B cell (primary cell): ENCODE measurements at regions not wholly inside any gene's neighbourhood (a gene's known extent, or its start where the extent isn't known, plus 50 kb on each side); places are given as distances from the start of the nearest gene placed in this dataset.
"Not testable (repeated sequence)": the region's sequence is repeated elsewhere in the genome, so short reads cannot be mapped to it uniquely, and the experiment has no call there.

ENCODE experiments used
- ATAC-seq: fragments of 200-7000 bp; cut with Tn5 transposase; one replicate; pipeline ENCODE4 v1.10.0; 2021; ENCODE audit warnings: low read depth, mild to moderate bottlenecking, moderate number of reproducible peaks, moderate library complexity
- CTCF ChIA-PET: fragments of 350-600 bp; sonication (Branson Sonifier 250); formaldehyde crosslinking; loops from one replicate; lab custom pipeline; 2021; ENCODE audit warnings: antibody characterized with exemption, inconsistent platforms; lab: Charles Lee
- POLR2A ChIA-PET: fragments of 350-600 bp; sonication (Branson Sonifier 250); formaldehyde crosslinking; loops from one replicate; lab custom pipeline; 2021; ENCODE audit warnings: antibody characterized with exemption; lab: Charles Lee
- DNase-seq: peaks from one replicate; pipeline ENCODE4 v3.0.0; 2013
- H2AFZ ChIP-seq: 2 replicates; pipeline ENCODE4 v1.6.1; 2012; ENCODE audit warnings: mild to moderate bottlenecking, low read depth, low read length; ENCODE audit not compliant: insufficient read depth, poor library complexity, severe bottlenecking
- H3K27ac ChIP-seq, 2 donors: 1 replicate in 1 of 2; 2 replicates in 1 of 2; pipeline ENCODE4 v1.5.1; 2012 to 2013; ENCODE audit warnings: low read length in 2 of 2, mild to moderate bottlenecking in 2 of 2, moderate library complexity in 1 of 2
- H3K27me3 ChIP-seq, 4 experiments: fragments of 200-600 bp in 1 of 4; sonication (generic) in 1 of 4; replicated peaks in 1 of 4; 1 replicate in 2 of 4; 2 replicates in 2 of 4; pipeline versions ENCODE4 v1.6.1 to v1.7.0; 2013 to 2016; ENCODE audit warnings: low read length in 3 of 4, mild to moderate bottlenecking in 2 of 4, mixed read lengths in 1 of 4, moderate library complexity in 1 of 4; ENCODE audit not compliant: insufficient read depth in 4 of 4, control insufficient read depth in 3 of 4; ENCODE audit errors: control extremely low read depth in 1 of 4
- H3K36me3 ChIP-seq, 2 experiments: replicated peaks in 1 of 2; 1 replicate in 1 of 2; 2 replicates in 1 of 2; pipeline versions ENCODE4 v1.6.1 to v1.7.1; 2013; ENCODE audit warnings: low read length in 1 of 2; ENCODE audit not compliant: insufficient read depth in 2 of 2, control insufficient read depth in 1 of 2; ENCODE audit errors: control extremely low read depth in 1 of 2, extremely low read depth in 1 of 2
- H3K4me1 ChIP-seq, 2 donors: fragments of 200-600 bp in 1 of 2; sonication (generic) in 1 of 2; 1 replicate in 1 of 2; 2 replicates in 1 of 2; pipeline versions ENCODE4 v1.5.1 to v1.6.1; 2013 to 2017; ENCODE audit warnings: low read length in 2 of 2; ENCODE audit not compliant: control insufficient read depth in 2 of 2, insufficient read depth in 2 of 2
- H3K4me2 ChIP-seq: replicated peaks from 2 replicates; pipeline ENCODE3; 2012; ENCODE audit warnings: mild to moderate bottlenecking, low read depth, low read length; ENCODE audit not compliant: poor library complexity, severe bottlenecking
- H3K4me3 ChIP-seq, 5 experiments: fragments of 200-600 bp in 1 of 5; sonication (generic) in 1 of 5; 1 replicate in 3 of 5; 2 replicates in 2 of 5; pipeline versions ENCODE4 v1.5.1 to v1.7.0; 2011 to 2016; ENCODE audit warnings: low read length in 4 of 5, mild to moderate bottlenecking in 4 of 5, low read depth in 2 of 5, control low read depth in 1 of 5, moderate library complexity in 1 of 5; ENCODE audit not compliant: insufficient read depth in 1 of 5; ENCODE audit errors: control extremely low read depth in 1 of 5, extremely low read depth in 1 of 5
- H3K79me2 ChIP-seq: fragments of 200-600 bp; sonication (generic); one replicate; pipeline ENCODE4 v1.6.0; 2016; ENCODE audit warnings: low read length; ENCODE audit not compliant: control insufficient read depth, insufficient read depth
- H3K9ac ChIP-seq: fragments of 200-600 bp; sonication (generic); 2 replicates; pipeline ENCODE4 v1.6.1; 2017; ENCODE audit warnings: mild to moderate bottlenecking, low read length, moderate library complexity
- H3K9me3 ChIP-seq, 3 donors: one replicate each; pipeline versions ENCODE4 v1.6.1 to v1.7.1; 2013; ENCODE audit warnings: low read length in 2 of 3; ENCODE audit not compliant: control insufficient read depth in 2 of 3, insufficient read depth in 1 of 3; ENCODE audit errors: control extremely low read depth in 1 of 3
- H4K20me1 ChIP-seq: 2 replicates; pipeline ENCODE4 v1.6.0; 2012; ENCODE audit warnings: mild to moderate bottlenecking, low read length; ENCODE audit not compliant: insufficient read depth, control insufficient read depth, poor library complexity, severe bottlenecking
- H3K27ac Mint-ChIP-seq: one replicate; pipeline ENCODE4 v1.8.0; 2021; ENCODE audit warnings: mixed read lengths
- H3K27me3 Mint-ChIP-seq: one replicate; pipeline ENCODE4 v1.8.0; 2021; ENCODE audit warnings: mixed read lengths
- H3K4me1 Mint-ChIP-seq: one replicate; pipeline ENCODE4 v1.8.0; 2021; ENCODE audit warnings: mixed read lengths
- H3K4me3 Mint-ChIP-seq: one replicate; pipeline ENCODE4 v1.8.0; 2021; ENCODE audit warnings: mixed read lengths
- H3K9me3 Mint-ChIP-seq: one replicate; pipeline ENCODE4 v1.8.0; 2022; ENCODE audit warnings: mixed read lengths; ENCODE audit not compliant: insufficient read depth
- CTCF ChIP-seq: fragments of 200-600 bp; IDR thresholded peaks from one replicate; pipeline ENCODE4 v1.8.0; 2022; ENCODE audit warnings: antibody characterized with exemption, mild to moderate bottlenecking
- EZH2 ChIP-seq: IDR thresholded peaks from 2 replicates; pipeline ENCODE4 v1.6.1; 2012; ENCODE audit warnings: borderline replicate concordance, low read depth, mild to moderate bottlenecking, moderate library complexity, low read length; ENCODE audit not compliant: insufficient read depth, poor library complexity, severe bottlenecking
- WGBS: methylation state at CpG from one replicate; pipeline ENCODE4 v1.1.5; 2013; ENCODE audit warnings: missing lambda C conversion rate; ENCODE audit not compliant: insufficient coverage; 5-methylcytosine and 5-hydroxymethylcytosine counted together
- intact Hi-C: fragments of 100-400 bp; cut with micrococcal nuclease; formaldehyde crosslinking; loops from one replicate; pipeline ENCODE4 v1.10.0; 2022

- Histone ChIP-seq H3K36me3 (no peaks in the 10 kb centered on the region), H3K4me2 (no peak overlapping the region), H3K4me3 (no peak overlapping the region), H2AFZ (no peak overlapping the region), H3K27ac (no peak overlapping the region), H4K20me1 (no peaks in the 10 kb centered on the region), H3K27me3 (peaks cover 0 to 10% (median 0%) of the 10 kb centered on the region in 4 experiments), H3K9ac (no peak overlapping the region), H3K4me1 (peaks cover 0 to 4% of the 10 kb centered on the region in 2 donors), H3K79me2 (no peaks in the 10 kb centered on the region), H3K9me3 (peaks cover 0 to 3% (median 2%) of the 10 kb centered on the region in 3 donors)
- Mint-ChIP-seq H3K4me1 (peaks cover 5% of the 10 kb centered on the region), H3K4me3 (no peak overlapping the region), H3K27ac (no peak overlapping the region), H3K9me3 (no peaks in the 10 kb centered on the region), H3K27me3 (peaks cover 14% of the 10 kb centered on the region)
- ChIA-PET POLR2A (no interaction called here), CTCF (no interaction called here)
- DNase-seq (no peak), ATAC-seq (no peak)
- intact Hi-C loops: no loop called here
- WGBS: 85% methylated on average over 2 of the region's 2 CpGs
- no peak for TF ChIP-seq CTCF
- no peak for TF ChIP-seq EZH2
Observed at GRCh38 chr1:168403140-168403539, 122.5 kb downstream of the TBX19 start.

- intact Hi-C loops, DNase-seq, H3K9me3 Mint-ChIP-seq, ATAC-seq, H3K4me1 Mint-ChIP-seq, CTCF ChIA-PET, H4K20me1 ChIP-seq, H3K27ac Mint-ChIP-seq, H3K4me1 ChIP-seq, H2AFZ ChIP-seq, H3K9ac ChIP-seq, H3K36me3 ChIP-seq, H3K27ac ChIP-seq, H3K9me3 ChIP-seq, H3K4me3 Mint-ChIP-seq, POLR2A ChIA-PET, H3K4me3 ChIP-seq, H3K79me2 ChIP-seq, H3K4me2 ChIP-seq: not testable (repeated sequence)
- H3K27me3 Mint-ChIP-seq: peaks cover 16% of the 10 kb centered on the region
- H3K27me3 ChIP-seq: peaks cover 0 to 10% (median 0%) of the 10 kb centered on the region in 4 experiments
- no CpG with 5 or more reads among the region's 3 CpGs for WGBS
Observed at GRCh38 chr1:168402466-168402865, 121.8 kb downstream of the TBX19 start.
